ENCODE measurements at regions not wholly inside any gene's neighbourhood (a gene's known extent, or its start where the extent isn't known, plus 50 kb on each side); places are given as distances from the start of the nearest gene placed in this dataset.

GRCh38 chr12:125650587-125650986 lies 585.4 kb downstream of the AACS start:
- H3K4me1 ChIP-seq (ENCODE audit: control insufficient read depth in 5 of 5, insufficient read depth in 5 of 5, low read length in 5 of 5), result no peaks in the 10 kb centered on the region
- no peaks in the 10 kb centered on the region for H3K27me3 ChIP-seq (ENCODE audit: control insufficient read depth in 3 of 3, insufficient read depth in 3 of 3, low read length in 2 of 3)
- TF ChIP-seq, protein P1, sequence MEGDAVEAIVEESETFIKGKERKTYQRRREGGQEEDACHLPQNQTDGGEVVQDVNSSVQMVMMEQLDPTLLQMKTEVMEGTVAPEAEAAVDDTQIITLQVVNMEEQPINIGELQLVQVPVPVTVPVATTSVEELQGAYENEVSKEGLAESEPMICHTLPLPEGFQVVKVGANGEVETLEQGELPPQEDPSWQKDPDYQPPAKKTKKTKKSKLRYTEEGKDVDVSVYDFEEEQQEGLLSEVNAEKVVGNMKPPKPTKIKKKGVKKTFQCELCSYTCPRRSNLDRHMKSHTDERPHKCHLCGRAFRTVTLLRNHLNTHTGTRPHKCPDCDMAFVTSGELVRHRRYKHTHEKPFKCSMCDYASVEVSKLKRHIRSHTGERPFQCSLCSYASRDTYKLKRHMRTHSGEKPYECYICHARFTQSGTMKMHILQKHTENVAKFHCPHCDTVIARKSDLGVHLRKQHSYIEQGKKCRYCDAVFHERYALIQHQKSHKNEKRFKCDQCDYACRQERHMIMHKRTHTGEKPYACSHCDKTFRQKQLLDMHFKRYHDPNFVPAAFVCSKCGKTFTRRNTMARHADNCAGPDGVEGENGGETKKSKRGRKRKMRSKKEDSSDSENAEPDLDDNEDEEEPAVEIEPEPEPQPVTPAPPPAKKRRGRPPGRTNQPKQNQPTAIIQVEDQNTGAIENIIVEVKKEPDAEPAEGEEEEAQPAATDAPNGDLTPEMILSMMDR (IDR thresholded peaks at IDR 0.05; ENCODE audit: control extremely low read depth, extremely low read depth), result no peak
- DNase-seq (no peak), ATAC-seq (ENCODE audit: insufficient read depth, low FRiP score) (no peak)
- WGBS, 2 donors, result 90 to 91% methylated on average over 19 of the region's 19 CpGs
- H3K9me3 ChIP-seq (ENCODE audit: control insufficient read depth in 4 of 4, insufficient read depth in 3 of 4, low read length in 3 of 4), result peaks cover 0 to 2% (median 0%) of the 10 kb centered on the region in 4 donors
- no peaks in the 10 kb centered on the region for H3K36me3 ChIP-seq (ENCODE audit: control insufficient read depth in 4 of 4, insufficient read depth in 4 of 4, low read length in 4 of 4)
- H3K9ac ChIP-seq (ENCODE audit: insufficient read depth in 1 of 2, low read length in 2 of 2), result no peak overlapping the region
- no peak overlapping the region for H3K4me3 ChIP-seq
- no peak overlapping the region for H3K27ac ChIP-seq (ENCODE audit: low read depth in 1 of 2, low read length in 1 of 2)

DNA sequence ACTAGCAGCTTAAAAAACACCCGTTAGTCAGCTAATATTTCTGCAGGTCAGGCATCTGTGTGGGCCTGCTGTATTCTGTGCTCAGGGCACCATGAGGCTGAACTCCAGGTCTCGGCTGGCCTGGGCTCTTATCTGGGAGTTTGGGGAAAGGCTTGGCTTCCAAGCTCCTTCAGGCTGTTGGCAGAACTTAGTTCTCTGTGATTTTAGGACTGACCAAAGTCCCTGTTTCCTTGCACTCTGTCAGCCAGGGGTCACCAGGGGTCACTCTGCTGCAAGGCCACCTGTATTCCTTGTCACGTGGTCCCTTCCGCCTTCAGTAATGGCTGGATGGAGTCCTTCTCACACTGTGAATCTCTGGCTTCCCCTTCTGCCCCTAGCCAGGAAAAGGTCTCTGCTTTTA lies 586.4 kb downstream of the AACS start:
- Histone ChIP-seq H3K4me1 (ENCODE audit: control insufficient read depth in 5 of 5, insufficient read depth in 5 of 5, low read length in 5 of 5) (no peaks in the 10 kb centered on the region), H3K36me3 (ENCODE audit: control insufficient read depth in 4 of 4, insufficient read depth in 4 of 4, low read length in 4 of 4) (no peaks in the 10 kb centered on the region), H3K9ac (ENCODE audit: insufficient read depth in 1 of 2, low read length in 2 of 2) (no peak overlapping the region), H3K4me3 (no peak overlapping the region), H3K27ac (ENCODE audit: low read depth in 1 of 2, low read length in 1 of 2) (no peak overlapping the region), H3K9me3 (ENCODE audit: control insufficient read depth in 4 of 4, insufficient read depth in 3 of 4, low read length in 3 of 4) (peaks cover 0 to 2% (median 0%) of the 10 kb centered on the region in 4 donors), H3K27me3 (ENCODE audit: control insufficient read depth in 3 of 3, insufficient read depth in 3 of 3, low read length in 2 of 3) (no peaks in the 10 kb centered on the region)
- 72 to 76% methylated on average over 4 of the region's 4 CpGs for WGBS, 2 donors
- ATAC-seq (ENCODE audit: insufficient read depth, low FRiP score), result no peak
- DNase-seq, result no peak
- TF ChIP-seq, protein P1 (IDR thresholded peaks at IDR 0.05; ENCODE audit: control extremely low read depth, extremely low read depth), result no peak

DNA sequence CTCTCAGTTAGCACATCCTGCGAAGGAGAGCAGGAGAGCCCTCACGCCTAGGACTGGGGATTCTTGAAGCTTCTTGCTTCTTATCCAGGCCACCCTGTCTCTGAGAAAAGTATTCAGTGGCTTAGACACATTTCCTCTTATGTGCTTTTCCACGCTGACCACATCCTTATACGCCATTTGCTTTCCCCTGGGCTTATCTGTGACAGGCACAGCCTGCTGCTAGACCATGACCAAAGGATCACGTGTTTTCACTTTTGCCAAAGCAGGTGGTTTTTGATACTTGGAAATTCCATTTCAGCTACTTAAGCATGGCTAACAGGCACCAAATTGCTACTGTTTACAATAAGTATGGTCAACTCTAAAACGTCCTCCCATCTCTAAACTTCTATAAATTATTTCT lies 587.4 kb downstream of the AACS start:
- no peak overlapping the region for H3K9ac ChIP-seq (ENCODE audit: insufficient read depth in 1 of 2, low read length in 2 of 2)
- H3K4me1 ChIP-seq (ENCODE audit: control insufficient read depth in 5 of 5, insufficient read depth in 5 of 5, low read length in 5 of 5), result no peaks in the 10 kb centered on the region
- ATAC-seq (ENCODE audit: insufficient read depth, low FRiP score) (no peak), DNase-seq (no peak)
- TF ChIP-seq, protein P1 (IDR thresholded peaks at IDR 0.05; ENCODE audit: control extremely low read depth, extremely low read depth), result no peak
- peaks cover 0 to 2% (median 0%) of the 10 kb centered on the region in 4 donors for H3K9me3 ChIP-seq (ENCODE audit: control insufficient read depth in 4 of 4, insufficient read depth in 3 of 4, low read length in 3 of 4)
- no peak overlapping the region for H3K27ac ChIP-seq (ENCODE audit: low read depth in 1 of 2, low read length in 1 of 2)
- no peak overlapping the region for H3K4me3 ChIP-seq
- H3K36me3 ChIP-seq (ENCODE audit: control insufficient read depth in 4 of 4, insufficient read depth in 4 of 4, low read length in 4 of 4), result no peaks in the 10 kb centered on the region
- H3K27me3 ChIP-seq (ENCODE audit: control insufficient read depth in 3 of 3, insufficient read depth in 3 of 3, low read length in 2 of 3), result no peaks in the 10 kb centered on the region
- WGBS, 2 donors, result 36 to 55% methylated on average over 6 of the region's 6 CpGs

DNA sequence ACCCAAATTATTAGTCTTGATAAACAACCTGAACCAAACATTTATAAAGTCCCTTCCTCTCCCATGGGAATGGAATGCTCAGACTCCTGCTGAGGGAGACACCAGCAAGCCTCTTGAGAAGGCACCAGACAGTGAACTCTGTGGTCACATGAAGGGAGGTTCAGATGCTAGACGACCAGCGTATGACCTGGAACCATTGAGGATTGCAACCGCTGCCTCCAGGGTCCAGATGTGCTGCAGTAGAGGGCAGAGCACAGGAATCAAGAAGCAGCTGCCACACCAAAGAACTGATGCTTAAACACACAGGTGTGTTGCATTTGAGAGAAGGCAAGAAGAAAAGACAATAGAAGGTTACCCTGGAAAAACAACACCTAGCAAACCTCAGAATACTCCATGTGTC lies 592.4 kb downstream of the AACS start:
- DNase-seq, result no peak
- TF ChIP-seq, protein P1 (IDR thresholded peaks at IDR 0.05; ENCODE audit: control extremely low read depth, extremely low read depth), result no peak
- H3K4me1 ChIP-seq (ENCODE audit: control insufficient read depth in 5 of 5, insufficient read depth in 5 of 5, low read length in 5 of 5), result no peaks in the 10 kb centered on the region
- H3K9me3 ChIP-seq (ENCODE audit: control insufficient read depth in 4 of 4, insufficient read depth in 3 of 4, low read length in 3 of 4), result no peaks in the 10 kb centered on the region
- no peaks in the 10 kb centered on the region for H3K36me3 ChIP-seq (ENCODE audit: control insufficient read depth in 4 of 4, insufficient read depth in 4 of 4, low read length in 4 of 4)
- H3K9ac ChIP-seq (ENCODE audit: insufficient read depth in 1 of 2, low read length in 2 of 2), result no peak overlapping the region
- no peak for ATAC-seq (ENCODE audit: insufficient read depth, low FRiP score)
- no peak overlapping the region for H3K27ac ChIP-seq (ENCODE audit: low read depth in 1 of 2, low read length in 1 of 2)
- no peak overlapping the region for H3K4me3 ChIP-seq
- WGBS, 2 donors, result 87 to 89% methylated on average over 3 of the region's 3 CpGs
- no peaks in the 10 kb centered on the region for H3K27me3 ChIP-seq (ENCODE audit: control insufficient read depth in 3 of 3, insufficient read depth in 3 of 3, low read length in 2 of 3)
